ENCODE measurements at regions not wholly inside any gene's neighbourhood (a gene's known extent, or its start where the extent isn't known, plus 50 kb on each side); places are given as distances from the start of the nearest gene placed in this dataset.

DNA sequence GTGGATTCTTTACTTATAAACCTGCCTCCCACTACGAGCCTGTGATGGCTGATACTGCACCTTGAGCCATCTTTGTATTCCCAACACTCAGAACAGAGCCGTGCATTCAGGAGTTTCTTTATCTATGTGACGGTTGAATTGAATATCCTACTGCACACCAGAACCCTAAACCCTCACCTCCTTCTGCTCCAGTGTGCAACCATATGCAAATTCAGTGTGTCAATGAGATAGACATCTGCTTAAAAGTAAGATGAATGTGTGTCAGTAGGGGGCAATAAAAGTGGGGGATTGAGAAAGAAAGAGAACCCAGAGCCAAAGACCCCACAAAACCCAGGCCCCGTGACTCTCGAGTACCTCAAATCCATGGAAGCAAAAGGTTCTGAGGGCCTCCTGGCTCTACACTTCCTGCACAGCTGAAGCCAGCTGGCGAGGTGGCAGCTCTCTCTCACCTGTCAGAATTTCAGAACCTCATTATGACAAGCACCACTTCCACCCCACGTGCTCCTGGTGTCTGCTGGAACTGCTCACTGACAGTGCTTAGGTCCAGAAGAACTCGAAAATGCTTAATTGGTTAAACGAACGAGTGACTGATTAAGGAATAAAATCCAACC is 143.3 kb upstream of the GPR26 start:
- no peaks in the 10 kb centered on the region for H3K36me3 ChIP-seq
- intact Hi-C loops (cut with DNase I; ENCODE audit: low total_unique reads) = no loop called here
- H3K4me1 ChIP-seq = no peaks in the 10 kb centered on the region
- H3K27ac ChIP-seq = no peak overlapping the region
- DNase-seq = no peak
- WGBS, 5 donors = 71 to 80% (median 78%) methylated on average over 10 of the region's 10 CpGs
- TF ChIP-seq, protein P1, sequence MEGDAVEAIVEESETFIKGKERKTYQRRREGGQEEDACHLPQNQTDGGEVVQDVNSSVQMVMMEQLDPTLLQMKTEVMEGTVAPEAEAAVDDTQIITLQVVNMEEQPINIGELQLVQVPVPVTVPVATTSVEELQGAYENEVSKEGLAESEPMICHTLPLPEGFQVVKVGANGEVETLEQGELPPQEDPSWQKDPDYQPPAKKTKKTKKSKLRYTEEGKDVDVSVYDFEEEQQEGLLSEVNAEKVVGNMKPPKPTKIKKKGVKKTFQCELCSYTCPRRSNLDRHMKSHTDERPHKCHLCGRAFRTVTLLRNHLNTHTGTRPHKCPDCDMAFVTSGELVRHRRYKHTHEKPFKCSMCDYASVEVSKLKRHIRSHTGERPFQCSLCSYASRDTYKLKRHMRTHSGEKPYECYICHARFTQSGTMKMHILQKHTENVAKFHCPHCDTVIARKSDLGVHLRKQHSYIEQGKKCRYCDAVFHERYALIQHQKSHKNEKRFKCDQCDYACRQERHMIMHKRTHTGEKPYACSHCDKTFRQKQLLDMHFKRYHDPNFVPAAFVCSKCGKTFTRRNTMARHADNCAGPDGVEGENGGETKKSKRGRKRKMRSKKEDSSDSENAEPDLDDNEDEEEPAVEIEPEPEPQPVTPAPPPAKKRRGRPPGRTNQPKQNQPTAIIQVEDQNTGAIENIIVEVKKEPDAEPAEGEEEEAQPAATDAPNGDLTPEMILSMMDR (IDR thresholded peaks at IDR 0.05) = no peak
- no peak for TF ChIP-seq EP300 (IDR thresholded peaks at IDR 0.05)
- no peak for TF ChIP-seq POLR2A (IDR thresholded peaks at IDR 0.05)
- no peak for TF ChIP-seq POLR2AphosphoS5 (IDR thresholded peaks at IDR 0.05)
- H3K9me3 ChIP-seq = no peaks in the 10 kb centered on the region
- peaks cover 0 to 3% (median 0%) of the 10 kb centered on the region in 3 donors for H3K27me3 ChIP-seq
- no peak overlapping the region for H3K4me3 ChIP-seq

DNA sequence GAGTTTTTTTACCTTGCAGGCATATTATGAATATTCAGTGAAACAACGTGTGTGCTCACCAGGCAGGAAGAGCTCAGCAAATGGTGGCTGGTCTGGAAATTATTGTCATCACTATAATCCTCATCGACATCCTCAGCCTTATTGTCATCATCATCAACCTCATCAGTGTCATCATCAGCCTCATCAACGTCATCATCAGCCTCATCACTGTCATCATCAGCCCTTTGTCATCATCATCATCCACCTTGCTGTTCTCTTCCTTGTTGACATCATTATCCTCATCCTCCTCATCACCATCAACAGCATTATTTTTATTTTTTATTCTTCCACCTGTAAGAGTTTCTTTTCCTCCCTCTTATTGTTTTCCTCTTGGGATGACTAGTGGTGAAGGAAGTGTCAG is 142.3 kb upstream of the GPR26 start:
- Histone ChIP-seq H3K4me3 (no peak overlapping the region), H3K9me3 (no peaks in the 10 kb centered on the region), H3K27ac (no peak overlapping the region), H3K4me1 (no peaks in the 10 kb centered on the region), H3K36me3 (no peaks in the 10 kb centered on the region), H3K27me3 (peaks cover 0 to 3% (median 0%) of the 10 kb centered on the region in 3 donors)
- no peak for DNase-seq
- TF ChIP-seq POLR2AphosphoS5 (IDR thresholded peaks at IDR 0.05) = no peak
- no peak for TF ChIP-seq EP300 (IDR thresholded peaks at IDR 0.05)
- TF ChIP-seq, protein P1 (IDR thresholded peaks at IDR 0.05) = no peak
- no peak for TF ChIP-seq POLR2A (IDR thresholded peaks at IDR 0.05)
- WGBS, 5 donors = 75 to 90% (median 82%) methylated on average over 3 of the region's 3 CpGs
- intact Hi-C loops (cut with DNase I; ENCODE audit: low total_unique reads) = no loop called here

DNA sequence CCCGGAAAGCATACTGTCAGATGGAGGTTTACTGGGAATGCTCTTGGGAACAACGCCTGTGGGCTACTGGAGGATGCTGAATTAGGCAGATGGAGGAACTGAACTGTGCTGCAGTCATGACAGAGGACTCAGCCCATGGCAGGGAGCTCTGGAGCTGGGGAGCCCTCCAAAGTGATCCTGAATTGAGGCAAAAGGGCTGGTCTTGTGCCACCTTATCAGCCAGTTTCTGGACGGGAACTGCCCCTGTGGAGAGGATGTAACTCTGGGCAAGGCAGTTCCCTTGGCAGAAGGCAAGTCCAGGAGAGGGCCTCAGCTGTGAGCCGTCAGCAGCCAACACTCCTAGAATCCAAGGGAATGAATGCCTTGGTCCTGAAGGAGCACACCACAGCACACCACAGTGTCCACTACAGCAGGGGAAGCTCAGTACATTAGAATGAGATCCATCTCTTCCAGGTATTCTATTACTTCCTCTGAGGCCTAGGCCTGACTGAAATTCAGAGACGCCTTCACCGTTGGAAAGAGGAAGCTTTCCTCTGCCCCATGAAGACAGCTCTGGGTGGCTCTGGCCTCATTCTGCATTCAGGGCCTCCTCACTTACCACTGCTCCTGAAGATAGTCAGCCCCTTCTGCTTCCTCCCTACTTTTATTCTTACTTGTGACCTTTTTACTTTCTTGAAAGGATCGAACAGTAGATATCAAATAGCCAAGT is 139.6 kb upstream of the GPR26 start:
- DNase-seq = no peak
- H3K27ac ChIP-seq = no peak overlapping the region
- no peak for TF ChIP-seq POLR2A (IDR thresholded peaks at IDR 0.05)
- TF ChIP-seq POLR2AphosphoS5 (IDR thresholded peaks at IDR 0.05) = no peak
- TF ChIP-seq EP300 (IDR thresholded peaks at IDR 0.05) = no peak
- TF ChIP-seq, protein P1 (IDR thresholded peaks at IDR 0.05) = no peak
- peaks cover 0 to 2% (median 0%) of the 10 kb centered on the region in 4 donors for H3K9me3 ChIP-seq
- H3K4me1 ChIP-seq = no peaks in the 10 kb centered on the region
- no peak overlapping the region for H3K4me3 ChIP-seq
- H3K36me3 ChIP-seq = no peaks in the 10 kb centered on the region
- WGBS, 5 donors = 69 to 86% (median 82%) methylated on average over 6 to 7 of the region's 7 CpGs
- intact Hi-C loops (cut with DNase I; ENCODE audit: low total_unique reads) = no loop called here
- peaks cover 0 to 10% (median 0%) of the 10 kb centered on the region in 3 donors for H3K27me3 ChIP-seq

DNA sequence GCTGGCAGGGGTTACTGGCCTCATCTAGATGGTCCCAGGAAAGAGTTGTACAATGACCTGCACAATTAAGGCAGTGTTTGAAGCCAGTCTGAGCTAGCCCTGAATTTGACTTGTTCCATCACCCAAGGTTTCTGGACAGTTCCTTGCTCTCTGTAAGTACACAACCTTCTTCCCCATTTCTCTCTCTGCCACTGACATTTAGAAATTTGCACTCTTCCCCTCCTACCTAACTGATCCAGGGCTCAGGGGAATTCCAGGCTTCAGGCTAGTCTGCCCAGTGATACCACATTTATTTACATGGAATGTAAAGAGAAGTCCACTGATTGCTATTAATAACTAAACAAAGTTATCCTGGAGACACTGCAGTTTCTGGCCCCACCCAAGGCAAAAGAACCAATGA is 139.0 kb upstream of the GPR26 start:
- Histone ChIP-seq H3K4me3 (no peak overlapping the region), H3K27me3 (peaks cover 0 to 6% (median 0%) of the 10 kb centered on the region in 3 donors), H3K9me3 (peaks cover 0 to 8% (median 0%) of the 10 kb centered on the region in 4 donors), H3K36me3 (no peaks in the 10 kb centered on the region), H3K27ac (no peak overlapping the region), H3K4me1 (no peaks in the 10 kb centered on the region)
- no peak for TF ChIP-seq POLR2AphosphoS5 (IDR thresholded peaks at IDR 0.05)
- TF ChIP-seq, protein P1 (IDR thresholded peaks at IDR 0.05) = no peak
- TF ChIP-seq POLR2A (IDR thresholded peaks at IDR 0.05) = no peak
- no peak for TF ChIP-seq EP300 (IDR thresholded peaks at IDR 0.05)
- no peak for DNase-seq
- intact Hi-C loops (cut with DNase I; ENCODE audit: low total_unique reads) = no loop called here

Data from stomach (tissue), 8 donors.